AG08396 (cell line): ENCODE measurements at regions not wholly inside any gene's neighbourhood (a gene's known extent, or its start where the extent isn't known, plus 50 kb on each side); places are given as distances from the start of the nearest gene placed in this dataset.

Experiments used
- DNase-seq: peaks from one replicate; pipeline ENCODE4 v3.0.0; 2012; ENCODE audit warnings: low spot score, mixed read lengths

DNA sequence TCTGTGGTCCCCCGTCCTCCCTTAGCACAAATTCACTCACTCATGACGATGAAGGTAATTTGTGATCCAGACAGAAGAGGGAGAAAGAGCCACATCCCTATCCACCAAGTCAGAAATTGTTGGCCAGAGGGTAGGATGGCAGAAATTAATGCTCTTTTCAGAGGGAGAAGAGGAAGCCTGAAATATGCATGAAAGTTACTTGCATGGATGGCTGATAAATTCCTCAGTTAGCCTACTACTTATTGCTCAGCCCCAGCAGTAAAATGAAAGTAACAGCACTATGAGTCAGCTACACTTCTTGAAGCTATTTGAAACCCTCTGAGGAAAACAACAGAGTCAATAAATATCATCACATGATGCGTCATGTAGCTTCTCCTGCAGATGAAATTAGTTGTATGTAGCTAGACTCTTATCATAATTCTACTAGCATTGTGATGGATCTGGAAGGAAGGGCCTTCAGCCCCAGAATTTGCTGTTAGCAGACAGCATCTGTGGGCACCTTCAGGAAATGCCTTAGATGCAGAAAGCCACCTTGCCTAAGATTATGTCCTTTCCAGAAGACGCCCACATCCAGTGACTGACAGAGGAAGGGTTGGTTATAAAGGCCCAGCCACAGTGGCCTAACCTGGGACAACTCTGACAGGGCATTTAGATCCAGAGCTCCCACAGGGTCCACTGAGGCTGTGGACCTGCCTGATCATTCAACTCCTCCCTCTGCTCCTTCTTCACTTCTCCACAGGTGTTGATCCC lies 81.2 kb upstream of the CCDC112 start:
- DNase-seq, result peak; percentile 53

DNA sequence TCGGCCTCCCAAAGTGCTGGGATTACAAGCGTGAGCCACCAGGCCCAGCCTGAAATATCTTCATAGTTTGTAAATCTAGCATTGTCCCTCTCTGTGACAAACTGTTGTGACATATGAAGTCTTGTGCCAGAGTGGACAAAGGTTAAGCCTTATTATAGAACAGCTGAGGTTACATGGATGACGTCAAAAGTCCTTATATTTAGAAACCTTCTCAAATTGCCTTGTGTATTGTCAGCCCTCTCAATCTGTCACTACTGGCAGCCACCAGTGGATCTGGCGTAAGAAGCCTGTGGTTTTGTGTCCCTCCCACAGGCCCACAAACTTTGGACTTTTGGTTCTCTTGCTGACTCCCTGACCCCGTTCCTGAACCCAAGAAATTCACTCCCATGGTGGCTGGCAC lies 79.4 kb upstream of the CCDC112 start:
- DNase-seq, result no peak

GRCh38 chr5:115374057-115374775 lies 77.8 kb upstream of the CCDC112 start:
- DNase-seq, result no peak

- no peak for DNase-seq
Measured at GRCh38 chr5:115372146-115372545, 75.7 kb upstream of the CCDC112 start.

GRCh38 chr5:115369430-115370144 lies 73.1 kb upstream of the CCDC112 start:
- no peak for DNase-seq

DNA sequence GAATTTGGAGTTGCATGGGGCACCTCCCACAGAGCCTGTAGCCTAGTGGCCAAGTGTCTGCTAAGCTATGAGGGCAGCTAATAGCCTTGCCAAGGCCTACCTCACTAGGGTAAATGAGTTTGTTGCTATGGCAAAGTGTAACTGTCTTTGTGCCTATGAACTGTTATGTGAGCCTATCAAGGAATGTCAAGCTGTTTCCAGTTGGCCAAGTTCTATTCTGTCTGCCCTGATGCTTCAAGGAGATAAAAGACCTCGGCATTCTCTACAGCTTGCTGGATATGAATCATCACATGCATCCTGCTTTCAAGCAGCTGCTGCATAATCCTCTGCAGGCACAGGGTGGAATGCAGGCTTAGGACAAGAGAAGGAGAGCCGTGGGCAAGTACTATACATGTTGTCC lies 69.8 kb upstream of the CCDC112 start:
- peak; percentile 79 for DNase-seq

DNA sequence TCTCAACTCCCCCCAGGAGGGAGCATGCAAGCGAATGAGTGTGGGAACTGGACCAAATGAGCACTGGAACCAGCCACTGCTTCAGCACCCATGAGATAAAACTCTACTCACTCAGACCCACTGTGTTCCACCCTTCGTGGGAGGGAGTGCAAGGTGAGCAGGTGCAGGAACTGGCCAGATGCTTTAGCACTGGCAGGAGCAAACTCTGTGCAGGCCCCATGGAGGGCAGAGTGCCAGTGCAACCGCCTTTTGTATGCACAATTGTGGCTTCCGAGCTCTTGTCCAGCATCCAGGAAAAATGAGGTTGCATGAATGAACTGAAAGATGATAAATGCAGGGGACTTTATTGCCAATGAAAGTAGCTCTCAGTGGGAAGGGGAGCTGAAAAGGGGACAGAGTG lies 67.4 kb upstream of the CCDC112 start:
- DNase-seq, result no peak

DNA sequence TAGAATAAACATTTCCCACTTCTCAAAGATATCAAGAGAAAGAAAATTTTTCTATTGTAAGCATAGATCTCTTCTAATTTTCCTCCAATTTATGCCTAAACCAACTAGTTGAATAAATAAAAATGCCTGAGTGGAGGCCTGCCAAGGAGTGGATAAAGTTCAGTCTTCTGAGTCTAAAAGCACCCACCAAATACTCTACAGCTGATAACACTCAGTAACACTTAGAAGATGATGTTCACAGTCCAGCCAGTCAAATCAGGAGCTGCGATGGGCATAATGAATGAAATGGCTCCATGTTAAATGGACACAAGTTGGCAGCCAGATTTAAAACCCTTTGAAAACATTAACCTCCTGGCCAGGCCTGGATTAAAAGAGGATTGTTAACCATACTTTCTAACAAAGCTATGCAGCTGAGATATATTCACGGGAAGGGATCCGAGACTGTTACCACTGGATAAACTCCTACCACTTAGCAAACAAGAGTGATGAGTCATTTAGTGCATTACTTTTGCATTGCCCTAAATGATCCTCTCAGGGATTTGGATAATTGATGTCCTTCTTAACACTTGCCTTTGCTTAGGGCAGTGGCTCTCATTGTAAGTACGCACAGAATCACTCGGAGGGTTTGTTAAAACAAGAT lies 63.7 kb upstream of the CCDC112 start:
- no peak for DNase-seq

- DNase-seq, result no peak
Measured at GRCh38 chr5:115355767-115356381, 59.4 kb upstream of the CCDC112 start.

GRCh38 chr5:115355095-115355494 lies 58.6 kb upstream of the CCDC112 start:
- DNase-seq, result no peak

DNA sequence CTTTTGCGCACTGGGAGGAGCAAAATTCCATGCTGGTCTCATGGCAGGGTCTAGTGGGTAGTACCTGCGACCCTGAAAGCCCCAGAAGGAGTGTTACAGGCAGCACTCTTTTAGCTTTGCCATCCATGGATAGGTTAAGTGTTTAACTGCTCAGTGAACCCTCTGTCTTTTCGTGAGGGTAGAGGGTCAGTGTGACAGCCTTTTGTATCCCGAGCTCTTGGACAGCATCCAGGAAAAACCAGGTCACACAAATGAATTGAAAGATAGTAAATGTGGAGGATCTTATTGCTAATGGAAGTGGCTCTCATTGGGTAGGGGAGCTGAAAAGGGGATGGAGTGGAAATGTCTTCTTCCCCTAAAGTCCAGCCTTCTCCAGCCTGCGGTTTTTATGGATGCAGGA lies 57.8 kb upstream of the CCDC112 start:
- no peak for DNase-seq

- DNase-seq, result no peak
Measured at GRCh38 chr5:115352571-115352970, 56.1 kb upstream of the CCDC112 start.

DNA sequence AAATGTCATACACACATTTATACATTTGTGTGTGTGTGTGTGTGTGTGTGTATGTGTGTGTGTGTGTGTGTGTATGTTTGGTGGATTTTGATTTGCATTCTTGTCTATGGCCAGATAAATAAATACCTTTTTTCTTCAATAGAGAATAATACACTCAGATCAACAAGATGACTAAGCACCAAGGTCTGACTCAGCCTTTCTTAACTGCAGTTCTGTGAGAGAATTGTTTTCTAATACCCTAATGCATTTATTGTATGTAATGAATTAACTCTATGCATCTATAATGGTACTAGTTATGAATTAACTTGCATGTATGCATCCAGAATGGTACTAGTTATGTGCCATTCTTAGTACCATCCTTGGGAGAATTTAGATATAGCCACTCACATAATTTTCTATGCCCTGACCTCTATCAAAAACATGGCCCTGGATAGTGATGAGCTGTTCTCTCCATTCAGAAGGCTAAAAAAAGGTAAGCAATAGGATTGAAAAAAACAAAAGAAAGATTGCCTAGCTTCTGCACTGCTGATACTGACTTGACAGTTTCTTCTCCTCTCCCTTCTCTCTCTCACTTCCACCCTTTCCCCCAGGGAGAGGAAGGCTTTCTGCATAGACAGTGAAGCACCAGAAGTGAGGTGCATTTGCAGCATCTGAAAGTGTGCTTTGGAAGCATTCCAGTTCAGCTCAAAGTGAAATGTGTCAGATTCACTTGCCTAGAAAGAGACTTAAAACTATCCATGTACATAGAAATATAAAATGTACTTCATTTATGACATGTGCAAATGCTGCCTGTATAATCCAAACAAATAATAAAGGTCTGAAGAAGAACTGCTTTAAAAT lies 55.1 kb upstream of the CCDC112 start:
- DNase-seq, result peak; percentile 17

DNA sequence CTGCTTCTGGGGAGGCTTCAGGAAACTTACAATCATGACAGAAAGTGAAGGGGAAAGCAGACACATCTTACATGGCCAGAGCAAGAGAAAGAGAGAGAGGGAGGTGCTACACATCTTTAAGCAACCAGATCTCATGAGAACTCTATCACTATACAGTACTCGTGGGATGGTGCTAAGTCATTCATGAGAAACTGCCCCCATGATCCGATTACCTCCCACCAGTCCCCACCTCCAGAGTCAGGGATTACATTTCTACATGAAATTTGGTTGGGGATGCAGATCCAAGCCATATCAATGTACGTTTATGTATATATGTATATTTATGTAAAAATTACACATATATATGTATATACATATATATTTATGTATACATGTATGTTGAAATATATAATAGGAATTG lies 54.4 kb upstream of the CCDC112 start:
- DNase-seq, result no peak

DNA sequence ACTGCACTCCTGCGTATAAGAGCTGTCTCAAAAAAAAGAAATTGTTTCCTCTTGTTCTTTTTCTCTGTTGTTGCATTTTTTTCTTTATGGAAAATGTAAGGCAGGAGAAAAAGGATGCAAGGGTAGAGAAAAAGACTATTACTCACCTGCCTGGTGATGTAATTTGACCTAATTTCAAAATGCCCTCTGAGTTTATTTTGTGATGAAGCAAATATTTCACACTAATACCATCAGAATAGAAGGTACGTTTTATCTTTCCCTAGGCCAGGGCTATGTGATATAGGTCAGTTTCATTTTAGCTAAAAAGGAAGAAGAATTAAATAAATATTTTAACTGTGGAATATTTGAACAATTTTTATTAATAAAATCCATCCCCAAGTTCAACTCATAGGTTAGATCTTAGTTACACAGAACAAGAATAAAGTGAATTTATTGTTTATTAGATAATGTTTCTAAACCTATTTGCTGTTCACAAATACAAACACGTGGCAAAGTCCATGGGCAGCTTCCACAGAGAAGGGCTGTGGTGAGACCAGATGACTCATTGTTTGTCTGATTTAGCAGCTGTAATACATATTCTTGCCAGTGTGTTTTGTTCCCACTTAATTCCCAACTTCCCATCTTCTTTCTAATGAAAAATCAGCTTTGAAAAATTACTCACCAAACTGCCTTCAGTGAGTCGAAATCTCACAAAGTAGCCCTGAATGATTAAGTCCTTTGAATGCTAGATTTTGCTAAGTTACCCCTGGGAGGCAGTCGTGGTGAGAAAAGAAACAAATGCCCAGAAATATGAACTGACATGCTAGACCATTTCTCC lies 52.8 kb upstream of the CCDC112 start:
- peak; percentile 62 for DNase-seq

GRCh38 chr5:115348175-115348574 lies 51.7 kb upstream of the CCDC112 start:
- no peak for DNase-seq
